GM19035 (cell line): ENCODE measurements at regions not wholly inside any gene's neighbourhood (a gene's known extent, or its start where the extent isn't known, plus 50 kb on each side); places are given as distances from the start of the nearest gene placed in this dataset.
A peak's percentile ranks its signal among the peaks of the same experiment; 100 is the strongest.

ENCODE experiments used
- ATAC-seq: cut with Tn5 transposase; IDR thresholded peaks from one replicate; pipeline ENCODE4 v1.9.1; 2021; ENCODE audit not compliant: unreplicated experiment

DNA sequence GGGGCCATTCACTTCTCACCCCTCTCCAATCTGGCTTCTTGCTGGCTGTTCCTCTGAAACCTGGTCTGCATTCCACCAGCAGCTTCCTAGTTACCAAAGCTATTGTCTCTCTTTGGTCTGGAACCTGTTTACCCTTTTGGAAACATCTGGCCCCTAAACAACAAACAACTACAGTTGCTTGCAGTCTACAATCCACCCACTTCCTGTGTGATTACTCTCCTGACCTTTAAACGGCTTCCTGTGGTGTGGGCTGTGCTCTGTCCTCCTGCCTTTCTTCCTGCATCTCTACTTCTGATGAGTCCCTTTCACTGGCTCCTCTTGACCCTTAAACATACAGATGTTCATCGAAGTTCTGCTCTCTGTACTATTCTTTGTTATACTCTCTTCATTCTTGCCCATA is 303.8 kb downstream of the TDRD15 start:
- peak; percentile 80 for ATAC-seq

DNA sequence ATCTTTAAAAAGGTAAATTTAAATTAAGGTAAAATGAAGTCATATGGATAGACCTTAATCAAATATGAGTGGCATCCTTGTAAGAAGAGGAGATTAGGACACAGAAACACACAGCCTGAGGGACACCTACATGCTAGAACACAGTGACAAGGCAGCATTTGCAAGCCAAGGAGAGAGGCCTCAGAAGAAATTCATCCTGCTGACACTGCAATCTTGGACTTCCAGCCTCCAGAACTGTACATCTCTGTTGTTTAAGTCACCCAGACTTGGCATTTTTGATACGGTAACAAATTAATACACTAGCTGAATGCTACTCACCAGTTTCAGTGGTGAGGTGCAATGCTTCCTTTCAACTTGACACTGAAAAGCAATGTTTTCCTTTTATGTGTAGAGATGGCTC is 305.0 kb downstream of the TDRD15 start:
- ATAC-seq: no peak

- ATAC-seq: no peak
These were observed 306.0 kb downstream of the TDRD15 start for GRCh38 chr2:21429747-21430146.

GRCh38 chr2:21431078-21431477 is 307.3 kb downstream of the TDRD15 start:
- ATAC-seq: no peak

DNA sequence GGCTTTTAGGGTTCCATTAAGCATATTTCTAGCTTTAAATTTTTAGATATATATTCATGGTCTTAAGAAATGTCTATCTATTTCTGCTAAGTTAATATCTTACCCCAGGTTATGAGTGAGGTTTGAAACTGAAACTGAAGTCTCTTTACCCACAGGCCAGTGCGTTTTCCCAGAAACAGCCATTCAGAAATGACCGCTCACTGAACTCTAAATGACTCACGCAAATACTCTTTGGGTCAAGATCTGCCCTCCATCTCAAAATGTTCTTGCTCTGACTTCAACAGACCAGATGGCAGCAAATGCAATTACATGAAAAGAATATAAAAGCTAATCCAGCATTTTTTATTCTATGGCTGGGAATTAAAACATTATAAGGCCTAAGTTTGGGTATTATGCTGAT is 315.2 kb downstream of the TDRD15 start:
- ATAC-seq: no peak

DNA sequence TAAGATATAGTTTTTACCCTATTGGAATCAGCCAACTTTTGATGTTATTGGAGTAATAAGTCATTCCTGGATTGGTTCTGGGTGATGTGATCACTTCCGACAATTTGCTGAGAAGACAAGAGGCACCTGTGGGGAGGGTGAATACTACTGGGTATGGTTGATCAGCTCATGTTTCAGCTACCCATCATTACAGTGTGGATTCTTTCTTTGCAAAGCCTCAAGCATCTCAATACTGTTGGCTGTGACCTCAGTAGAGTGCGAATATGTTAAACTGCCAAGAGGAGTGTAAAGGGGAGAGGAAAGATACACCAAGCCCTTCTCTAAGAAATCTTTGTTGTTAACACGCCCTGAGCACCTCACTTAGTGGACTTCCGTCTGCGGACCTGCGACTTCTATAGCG is 317.7 kb downstream of the TDRD15 start:
- ATAC-seq: no peak

DNA sequence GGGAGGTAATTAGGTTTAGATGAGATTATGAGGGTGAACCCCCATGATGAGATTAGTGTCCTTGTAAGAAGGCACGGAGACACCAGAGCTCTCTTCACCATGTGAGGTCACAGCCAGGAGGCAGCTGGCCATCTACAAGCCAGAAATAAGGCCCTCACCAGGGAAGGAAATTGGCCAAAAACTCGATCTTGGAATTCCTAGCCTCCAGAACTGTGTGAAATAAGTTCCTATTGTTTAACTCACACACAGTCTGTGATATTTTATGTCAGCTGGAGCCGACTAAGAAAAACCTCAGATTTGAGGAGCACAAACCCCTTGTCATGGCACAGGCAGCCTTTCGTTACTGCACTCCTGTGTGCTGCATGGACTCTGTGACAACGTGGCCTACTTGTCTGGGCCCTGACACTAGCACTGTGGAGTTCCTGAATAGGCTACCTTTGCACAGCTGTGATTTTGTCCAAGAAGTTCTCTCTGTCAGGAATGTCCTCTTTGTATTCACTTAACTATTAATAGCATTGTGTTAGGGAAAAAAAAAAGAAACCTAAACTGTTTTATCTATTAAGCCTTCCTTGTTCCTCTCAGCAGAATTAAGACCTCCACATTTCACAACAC is 319.8 kb downstream of the TDRD15 start:
- ATAC-seq: no peak

DNA sequence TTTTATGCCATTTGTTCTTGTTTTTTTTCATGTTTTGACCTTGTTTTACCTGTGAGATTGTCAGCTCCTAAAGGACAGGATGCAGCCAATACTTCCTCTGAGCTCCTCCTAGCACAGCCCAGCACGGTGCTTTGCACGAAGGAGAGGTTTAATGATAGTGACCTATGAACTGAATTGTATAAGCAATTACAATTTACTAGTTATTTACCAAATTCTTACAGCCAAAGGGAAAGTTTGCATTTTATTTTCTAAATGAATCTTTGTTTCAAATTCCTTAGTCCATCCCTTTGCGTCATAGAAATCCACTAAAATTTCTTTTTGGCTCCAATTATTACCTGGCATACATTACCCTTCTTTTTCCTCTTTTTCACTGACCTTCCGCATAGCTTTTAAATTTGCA is 326.1 kb downstream of the TDRD15 start:
- no peak for ATAC-seq

DNA sequence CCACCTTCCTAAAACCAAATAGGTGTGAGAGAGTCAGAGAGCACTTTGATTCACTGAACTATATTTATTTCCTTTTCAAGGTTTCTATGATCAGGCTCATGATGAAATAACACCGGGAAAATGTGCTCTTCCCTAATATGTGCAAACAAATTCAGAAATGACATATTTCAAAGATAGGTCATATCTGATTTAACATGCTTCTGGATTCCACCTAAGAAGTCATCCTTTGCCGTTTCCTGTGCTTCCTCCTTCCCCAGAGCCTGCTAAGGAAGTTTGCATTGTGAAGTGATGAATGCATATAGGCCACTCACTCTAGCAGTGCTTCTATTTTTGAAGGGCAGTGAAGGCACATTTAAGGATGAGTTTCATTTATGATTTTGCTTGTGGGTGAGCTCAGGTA is 327.6 kb downstream of the TDRD15 start:
- ATAC-seq: no peak

- no peak for ATAC-seq
These were observed 328.5 kb downstream of the TDRD15 start for GRCh38 chr2:21452263-21452662.

- no peak for ATAC-seq
These were observed 328.9 kb downstream of the TDRD15 start for GRCh38 chr2:21452678-21453077.

DNA sequence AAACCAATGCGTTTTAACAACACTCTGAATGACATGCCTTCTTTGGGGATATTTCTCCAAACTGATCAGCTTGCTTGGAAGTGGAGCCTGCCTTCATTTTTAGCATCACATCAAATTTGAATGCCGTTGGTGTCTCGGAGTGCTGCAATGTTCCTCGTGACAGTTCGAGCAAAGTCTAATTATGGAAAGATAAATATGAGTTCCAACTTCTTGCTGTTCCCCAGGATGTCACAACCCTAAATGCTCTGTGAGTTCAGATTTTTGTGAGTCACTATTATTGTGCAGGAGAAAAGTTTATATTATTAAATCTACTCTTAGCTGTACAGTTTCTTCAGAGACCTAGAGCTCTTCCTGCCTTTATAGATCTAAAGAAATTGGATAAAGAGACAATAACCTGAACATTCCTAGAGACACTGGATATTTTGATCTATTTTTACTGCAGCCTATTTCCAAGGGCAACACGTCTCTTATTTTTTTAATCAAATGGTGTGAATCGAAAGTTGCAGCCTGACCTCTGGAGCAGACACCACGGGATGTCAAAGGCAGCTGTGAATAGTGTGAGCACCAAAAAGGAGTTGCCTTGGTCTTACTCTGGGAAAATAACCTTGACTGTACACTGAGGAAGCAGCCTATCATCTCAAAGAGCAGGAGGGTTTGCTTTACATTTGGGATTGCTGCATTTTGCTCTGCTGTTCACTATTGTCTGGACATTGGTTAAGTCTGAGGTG is 330.1 kb downstream of the TDRD15 start:
- ATAC-seq: no peak

DNA sequence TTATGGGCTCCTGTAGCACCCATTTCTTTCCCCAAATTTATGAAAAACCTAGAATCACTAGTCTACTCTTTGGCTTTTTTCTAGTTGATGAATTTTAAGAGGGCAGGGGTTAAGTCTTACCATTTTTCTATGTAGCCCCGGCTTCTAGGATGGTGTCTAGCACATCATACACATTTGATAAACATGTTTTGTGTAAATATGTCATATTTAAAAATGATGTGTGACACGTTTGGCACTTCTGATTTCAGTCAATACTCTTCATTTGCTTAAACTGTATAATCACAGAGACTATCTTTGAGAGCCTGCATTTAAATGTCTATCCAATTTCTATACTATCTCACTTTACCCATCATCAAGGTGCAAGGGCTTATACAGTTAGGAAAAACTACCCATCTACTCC is 331.1 kb downstream of the TDRD15 start:
- no peak for ATAC-seq

GRCh38 chr2:21461754-21462240 is 338.0 kb downstream of the TDRD15 start:
- no peak for ATAC-seq

DNA sequence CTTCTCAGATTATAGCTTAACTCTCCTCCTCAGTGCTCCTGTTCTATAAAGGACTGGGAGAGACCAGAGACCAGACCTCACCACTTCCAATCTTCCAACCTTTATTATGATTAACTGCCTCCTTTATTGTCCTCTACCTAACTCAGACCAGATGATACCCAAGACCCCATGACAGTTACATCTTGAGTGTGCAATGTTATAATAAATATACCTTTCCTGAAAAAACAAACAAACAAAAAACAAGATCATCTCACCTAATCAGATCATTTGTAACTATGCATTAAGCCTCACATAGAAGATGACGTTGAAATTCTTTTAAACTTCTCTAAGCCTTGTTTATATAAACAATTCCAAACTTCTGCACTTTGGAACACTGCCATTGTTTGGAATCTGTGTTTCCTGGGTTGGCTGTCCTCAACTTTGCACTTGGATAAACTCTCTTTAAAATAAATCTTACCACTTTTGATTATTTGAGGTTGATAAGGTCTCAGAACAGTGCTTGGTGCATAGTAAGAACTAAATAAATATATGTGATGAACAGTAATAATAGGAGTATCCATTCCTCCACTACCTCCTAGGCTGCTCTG is 342.7 kb downstream of the TDRD15 start:
- ATAC-seq: no peak

- ATAC-seq: no peak
These were observed 343.6 kb downstream of the TDRD15 start for GRCh38 chr2:21467280-21467818.

- ATAC-seq: no peak
These were observed 344.1 kb downstream of the TDRD15 start for GRCh38 chr2:21467910-21468309.

DNA sequence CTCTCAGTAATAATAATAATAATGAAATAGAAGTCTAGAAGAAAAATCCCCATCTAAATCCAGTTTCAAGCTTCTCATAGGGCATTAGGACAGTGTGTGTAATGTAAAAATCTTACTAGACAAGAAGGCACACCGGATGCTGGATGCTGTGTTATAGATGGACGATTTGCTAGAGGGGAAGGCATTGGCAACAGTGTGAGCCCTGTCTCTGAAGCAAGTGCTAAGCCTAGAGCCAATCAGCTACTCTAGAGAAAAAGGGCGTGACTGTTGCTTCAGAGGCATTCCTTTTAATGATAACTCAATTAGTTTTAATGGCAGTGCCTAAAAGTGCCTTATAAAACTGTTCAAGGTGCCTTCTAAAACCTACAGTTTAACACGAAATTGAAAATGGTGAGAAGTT is 344.9 kb downstream of the TDRD15 start:
- ATAC-seq: no peak

DNA sequence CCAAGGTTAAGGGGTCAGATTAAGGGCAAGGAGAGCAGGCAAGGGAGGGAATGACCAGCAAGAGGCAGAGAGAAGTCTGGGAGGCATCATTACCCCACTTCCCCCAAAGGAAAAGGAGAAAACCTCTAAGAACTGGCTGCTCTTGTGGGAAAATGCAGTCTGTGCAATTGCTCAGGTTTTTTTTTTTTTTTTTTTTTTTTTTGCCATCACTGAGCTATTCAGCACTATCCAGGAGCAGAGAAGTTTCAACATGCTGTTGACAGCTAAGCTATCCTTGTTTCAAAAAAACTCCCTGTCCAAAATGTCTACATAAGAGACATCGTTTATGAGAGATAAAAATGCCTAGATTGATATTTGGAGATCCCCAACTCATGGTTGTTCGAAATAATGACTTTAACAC is 345.4 kb downstream of the TDRD15 start:
- no peak for ATAC-seq

DNA sequence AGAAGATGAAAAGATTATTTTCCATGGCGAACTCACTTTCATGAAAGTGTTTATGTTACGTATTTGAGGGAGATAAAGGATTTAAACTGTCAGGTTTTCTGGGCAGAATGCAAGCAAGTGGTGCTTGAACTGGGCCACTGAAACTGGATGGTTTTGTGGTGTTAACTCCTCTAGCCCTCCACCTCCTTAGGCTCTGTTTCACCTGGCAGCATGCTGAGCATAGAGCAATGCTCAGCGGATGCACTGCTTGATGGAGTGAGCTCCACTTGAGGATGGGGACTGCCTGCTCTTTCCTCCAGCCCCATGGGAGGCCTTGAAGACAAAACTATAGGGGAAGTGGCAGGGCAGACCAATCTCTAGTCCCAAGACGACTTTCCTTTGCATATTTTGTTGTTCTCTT is 345.8 kb downstream of the TDRD15 start:
- no peak for ATAC-seq

DNA sequence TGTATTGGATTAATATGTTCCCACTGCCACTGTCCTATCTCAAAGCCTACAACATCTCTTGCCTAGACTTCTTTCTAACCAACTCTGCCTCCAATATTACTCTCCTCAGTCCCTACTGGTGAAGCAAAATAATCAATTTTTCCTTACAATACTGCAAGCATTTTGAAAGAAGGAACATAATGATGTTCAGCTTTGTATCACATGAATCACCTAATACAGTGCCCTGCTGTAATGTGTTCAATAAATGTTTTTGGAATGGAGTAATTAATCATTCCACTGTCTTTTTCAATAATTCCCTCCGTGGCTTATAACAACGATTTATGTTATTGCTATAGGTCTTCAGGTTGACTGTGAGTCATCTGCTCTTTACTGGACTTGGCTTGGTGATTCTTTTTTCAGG is 356.4 kb downstream of the TDRD15 start:
- no peak for ATAC-seq

DNA sequence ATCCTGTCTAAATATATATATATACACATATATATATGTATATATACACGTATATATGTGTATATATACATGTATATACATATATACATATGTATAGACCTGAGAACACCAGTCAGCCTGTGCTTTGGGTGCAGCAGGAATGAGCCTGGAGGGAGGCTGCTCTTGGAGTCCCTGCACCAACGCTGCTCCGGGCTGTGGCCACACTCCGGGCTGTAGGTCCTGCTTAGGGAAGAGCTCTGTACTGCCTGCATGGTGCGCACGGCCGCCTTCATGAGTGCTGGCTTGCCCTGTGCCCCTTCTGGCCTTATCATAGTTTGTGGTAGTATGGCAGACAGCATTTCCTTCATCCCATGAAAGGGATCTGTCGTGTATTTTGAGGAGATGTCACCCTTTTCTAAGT is 360.9 kb downstream of the TDRD15 start:
- ATAC-seq: no peak
